Nephron (organoid): ENCODE measurements at regions not wholly inside any gene's neighbourhood (a gene's known extent, or its start where the extent isn't known, plus 50 kb on each side); places are given as distances from the start of the nearest gene placed in this dataset.

Experiments used
- H3K27ac Mint-ChIP-seq, 3 experiments: 2 replicates each; pipeline ENCODE4 v1.8.0; 2020; ENCODE audit warnings: mixed read lengths in 3 of 3, mild to moderate bottlenecking in 2 of 3, moderate library complexity in 1 of 3
- H3K27me3 Mint-ChIP-seq: 2 replicates; pipeline ENCODE4 v1.8.0; 2021; ENCODE audit warnings: low read depth, mild to moderate bottlenecking, moderate library complexity, mixed read lengths
- H3K36me3 Mint-ChIP-seq: 2 replicates; pipeline ENCODE4 v1.8.0; 2020; ENCODE audit warnings: low read depth, mixed read lengths
- H3K4me1 Mint-ChIP-seq: 2 replicates; pipeline ENCODE4 v1.8.0; 2020; ENCODE audit warnings: mixed read lengths
- H3K4me3 Mint-ChIP-seq, 3 experiments: 2 replicates each; pipeline ENCODE4 v1.8.0; 2020; ENCODE audit warnings: mild to moderate bottlenecking in 3 of 3, mixed read lengths in 3 of 3, moderate library complexity in 2 of 3
- H3K9me3 Mint-ChIP-seq: 2 replicates; pipeline ENCODE4 v1.8.0; 2020; ENCODE audit warnings: mixed read lengths
- TF ChIP-seq, protein P1 (sequence below), 3 experiments: fragments of 200-600 bp; sonication (generic); IDR thresholded peaks; one replicate each; pipeline ENCODE4 v1.5.0; 2021; ENCODE audit warnings: antibody characterized with exemption in 3 of 3; ENCODE audit not compliant: unreplicated experiment in 3 of 3

DNA sequence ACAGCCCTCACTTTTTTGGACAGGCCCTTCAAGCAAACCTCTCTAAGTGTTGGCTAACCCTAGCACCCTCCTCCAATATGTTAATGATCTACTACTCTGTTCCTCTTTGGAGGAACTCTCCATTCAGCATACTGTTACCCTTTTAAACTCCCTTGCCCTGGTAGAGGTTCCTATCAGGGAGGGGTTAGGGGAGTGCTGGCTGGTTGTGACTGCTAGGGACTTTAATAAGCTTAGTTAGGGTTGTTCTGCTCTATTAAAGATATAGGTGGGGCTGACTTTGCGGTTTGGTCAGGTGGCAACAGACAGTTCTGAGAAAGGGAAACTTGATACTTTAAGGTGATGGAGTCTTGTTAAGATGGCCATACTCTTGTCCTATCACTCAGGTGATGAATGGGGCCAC, 301.5 kb upstream of the FBXO33 start:
- TF ChIP-seq, protein P1, sequence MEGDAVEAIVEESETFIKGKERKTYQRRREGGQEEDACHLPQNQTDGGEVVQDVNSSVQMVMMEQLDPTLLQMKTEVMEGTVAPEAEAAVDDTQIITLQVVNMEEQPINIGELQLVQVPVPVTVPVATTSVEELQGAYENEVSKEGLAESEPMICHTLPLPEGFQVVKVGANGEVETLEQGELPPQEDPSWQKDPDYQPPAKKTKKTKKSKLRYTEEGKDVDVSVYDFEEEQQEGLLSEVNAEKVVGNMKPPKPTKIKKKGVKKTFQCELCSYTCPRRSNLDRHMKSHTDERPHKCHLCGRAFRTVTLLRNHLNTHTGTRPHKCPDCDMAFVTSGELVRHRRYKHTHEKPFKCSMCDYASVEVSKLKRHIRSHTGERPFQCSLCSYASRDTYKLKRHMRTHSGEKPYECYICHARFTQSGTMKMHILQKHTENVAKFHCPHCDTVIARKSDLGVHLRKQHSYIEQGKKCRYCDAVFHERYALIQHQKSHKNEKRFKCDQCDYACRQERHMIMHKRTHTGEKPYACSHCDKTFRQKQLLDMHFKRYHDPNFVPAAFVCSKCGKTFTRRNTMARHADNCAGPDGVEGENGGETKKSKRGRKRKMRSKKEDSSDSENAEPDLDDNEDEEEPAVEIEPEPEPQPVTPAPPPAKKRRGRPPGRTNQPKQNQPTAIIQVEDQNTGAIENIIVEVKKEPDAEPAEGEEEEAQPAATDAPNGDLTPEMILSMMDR (IDR thresholded peaks at IDR 0.05; ENCODE audit: unreplicated experiment in 3 of 3), result no peak
- Mint-ChIP-seq H3K36me3 (no peaks in the 10 kb centered on the region), H3K4me1 (no peaks in the 10 kb centered on the region), H3K27me3 (peaks cover 9% of the 10 kb centered on the region), H3K9me3 (peaks cover 12% of the 10 kb centered on the region), H3K4me3 (no peak overlapping the region), H3K27ac (no peak overlapping the region)

DNA sequence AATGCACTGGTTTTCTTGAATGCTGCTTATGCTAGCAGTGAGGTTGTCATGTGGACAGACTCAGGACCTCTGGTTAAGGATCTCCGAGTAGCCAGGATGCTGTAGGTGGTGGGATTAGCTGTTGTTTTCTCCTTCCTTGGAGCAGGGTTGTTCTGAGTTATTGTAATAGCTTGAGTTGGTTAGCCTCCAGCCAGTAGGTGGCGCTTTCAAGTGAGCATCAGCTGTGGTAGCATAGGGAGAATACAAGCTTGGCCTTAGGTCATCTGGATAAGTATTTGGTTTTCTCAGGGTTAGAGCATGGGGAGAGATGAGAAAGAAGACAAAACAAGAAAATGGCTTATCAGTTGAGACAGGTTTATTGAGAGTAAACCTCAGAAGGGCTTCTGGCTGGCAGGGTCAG, 299.7 kb upstream of the FBXO33 start:
- TF ChIP-seq, protein P1 (IDR thresholded peaks at IDR 0.05; ENCODE audit: unreplicated experiment in 3 of 3), result no peak
- peaks cover 12% of the 10 kb centered on the region for H3K9me3 Mint-ChIP-seq
- H3K27me3 Mint-ChIP-seq, result peaks cover 9% of the 10 kb centered on the region
- no peaks in the 10 kb centered on the region for H3K4me1 Mint-ChIP-seq
- H3K27ac Mint-ChIP-seq, result no peak overlapping the region
- H3K4me3 Mint-ChIP-seq, result no peak overlapping the region
- H3K36me3 Mint-ChIP-seq, result no peaks in the 10 kb centered on the region

DNA sequence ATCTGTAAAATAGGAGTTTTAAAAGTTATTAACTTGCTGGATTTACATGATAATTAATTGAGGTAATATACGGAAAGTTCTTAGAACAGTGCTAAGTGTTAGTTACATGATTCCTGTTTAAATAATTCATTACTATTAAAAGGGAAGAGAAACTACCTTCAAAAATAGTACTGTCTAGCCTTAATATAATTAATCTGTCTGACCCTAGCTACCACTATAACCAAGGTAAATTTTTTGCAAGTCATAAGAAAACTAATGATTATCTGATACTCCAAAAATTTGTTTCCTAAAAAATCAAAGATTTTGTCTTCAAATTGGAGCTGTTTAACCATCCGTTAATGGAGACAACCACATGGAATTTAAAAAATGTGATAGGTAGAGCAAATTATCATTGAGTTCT, 294.3 kb upstream of the FBXO33 start:
- H3K36me3 Mint-ChIP-seq, result no peaks in the 10 kb centered on the region
- TF ChIP-seq, protein P1 (IDR thresholded peaks at IDR 0.05; ENCODE audit: unreplicated experiment in 3 of 3), result no peak
- no peak overlapping the region for H3K27ac Mint-ChIP-seq
- H3K9me3 Mint-ChIP-seq, result peaks cover 12% of the 10 kb centered on the region
- peaks cover 4% of the 10 kb centered on the region for H3K27me3 Mint-ChIP-seq
- no peak overlapping the region for H3K4me3 Mint-ChIP-seq
- peaks cover 5% of the 10 kb centered on the region for H3K4me1 Mint-ChIP-seq

DNA sequence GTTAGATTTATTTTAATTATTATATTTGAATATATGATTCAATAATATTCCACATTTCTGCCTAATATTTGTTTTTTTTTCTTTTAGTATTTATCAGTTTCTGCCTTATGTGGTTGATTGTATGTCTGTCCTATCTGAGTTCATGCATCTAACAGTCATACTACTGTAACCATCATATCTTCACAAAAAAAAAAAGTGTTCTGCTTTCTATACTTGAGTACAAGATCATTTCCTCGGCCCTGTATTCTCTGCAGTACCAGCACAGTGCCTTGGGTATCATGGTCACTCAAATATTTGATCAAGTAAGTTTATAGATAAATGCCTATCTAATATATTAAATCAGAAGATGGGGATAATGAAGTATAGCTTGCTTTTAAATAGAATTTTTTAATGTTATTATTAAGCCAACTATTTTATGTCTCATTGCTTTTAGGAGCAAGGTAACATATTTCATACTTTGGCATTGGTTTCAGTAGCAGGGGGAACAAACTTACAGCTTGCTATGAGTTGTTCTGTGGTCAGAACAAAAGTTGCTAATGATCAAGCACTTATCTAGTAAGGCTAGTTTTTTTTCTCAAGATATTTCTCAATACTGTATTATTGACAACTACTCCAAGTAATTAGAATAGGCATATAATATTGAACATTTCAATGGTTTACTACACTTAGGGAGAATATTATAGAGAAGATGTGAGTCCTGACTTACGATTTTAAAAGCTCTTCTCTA, 290.5 kb upstream of the FBXO33 start:
- TF ChIP-seq, protein P1 (IDR thresholded peaks at IDR 0.05; ENCODE audit: unreplicated experiment in 3 of 3), result no peak
- Mint-ChIP-seq H3K36me3 (no peaks in the 10 kb centered on the region), H3K9me3 (no peaks in the 10 kb centered on the region), H3K27ac (no peak overlapping the region), H3K27me3 (no peaks in the 10 kb centered on the region), H3K4me1 (peaks cover 5% of the 10 kb centered on the region), H3K4me3 (no peak overlapping the region)

DNA sequence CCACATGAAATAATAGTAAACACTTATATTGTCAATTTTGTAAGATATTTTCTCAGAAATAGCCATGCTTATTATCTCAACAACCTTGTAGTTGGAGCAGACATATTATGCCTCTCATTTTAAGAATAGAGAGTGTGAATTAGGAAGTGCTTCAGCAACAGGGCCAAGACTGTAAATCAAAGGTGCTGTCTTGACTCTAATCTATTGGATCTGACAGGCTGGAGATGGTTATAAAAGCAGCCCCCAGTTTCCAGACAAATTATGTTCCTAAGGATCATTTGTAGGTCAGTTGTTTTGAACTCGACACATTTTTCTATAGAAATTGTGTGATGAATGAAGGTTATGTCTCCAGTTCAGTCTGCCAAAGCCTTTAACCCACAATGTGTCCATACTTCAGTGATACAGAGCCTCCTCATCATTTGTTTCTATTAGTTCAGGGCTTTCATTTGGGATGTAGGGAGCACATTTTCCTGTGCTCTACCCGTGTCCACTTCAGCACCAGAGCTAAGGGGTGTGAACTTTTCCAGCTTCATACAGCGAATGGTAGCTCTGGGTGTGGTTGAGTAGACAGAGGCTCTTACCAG, 284.8 kb upstream of the FBXO33 start:
- Mint-ChIP-seq H3K9me3 (no peaks in the 10 kb centered on the region), H3K27ac (no peak overlapping the region), H3K4me3 (no peak overlapping the region), H3K4me1 (peaks cover 29% of the 10 kb centered on the region), H3K36me3 (no peaks in the 10 kb centered on the region), H3K27me3 (peaks cover 5% of the 10 kb centered on the region)
- TF ChIP-seq, protein P1 (IDR thresholded peaks at IDR 0.05; ENCODE audit: unreplicated experiment in 3 of 3), result no peak
